Loucy (cell line): ENCODE measurements at regions not wholly inside any gene's neighbourhood (a gene's known extent, or its start where the extent isn't known, plus 50 kb on each side); places are given as distances from the start of the nearest gene placed in this dataset.

ENCODE experiments used
- EZH2phosphoT487 ChIP-seq: fragments of 200-600 bp; IDR thresholded peaks from 2 replicates; pipeline ENCODE4 v1.6.1; 2018; ENCODE audit warnings: antibody characterized with exemption, mild to moderate bottlenecking, moderate library complexity, borderline replicate concordance
- TF ChIP-seq, protein P1 (sequence below): fragments of 200-600 bp; sonication (generic); conservative IDR thresholded peaks from 2 replicates; pipeline ENCODE4 v1.5.1; 2014; ENCODE audit warnings: mild to moderate bottlenecking, antibody characterized with exemption, low read length

DNA sequence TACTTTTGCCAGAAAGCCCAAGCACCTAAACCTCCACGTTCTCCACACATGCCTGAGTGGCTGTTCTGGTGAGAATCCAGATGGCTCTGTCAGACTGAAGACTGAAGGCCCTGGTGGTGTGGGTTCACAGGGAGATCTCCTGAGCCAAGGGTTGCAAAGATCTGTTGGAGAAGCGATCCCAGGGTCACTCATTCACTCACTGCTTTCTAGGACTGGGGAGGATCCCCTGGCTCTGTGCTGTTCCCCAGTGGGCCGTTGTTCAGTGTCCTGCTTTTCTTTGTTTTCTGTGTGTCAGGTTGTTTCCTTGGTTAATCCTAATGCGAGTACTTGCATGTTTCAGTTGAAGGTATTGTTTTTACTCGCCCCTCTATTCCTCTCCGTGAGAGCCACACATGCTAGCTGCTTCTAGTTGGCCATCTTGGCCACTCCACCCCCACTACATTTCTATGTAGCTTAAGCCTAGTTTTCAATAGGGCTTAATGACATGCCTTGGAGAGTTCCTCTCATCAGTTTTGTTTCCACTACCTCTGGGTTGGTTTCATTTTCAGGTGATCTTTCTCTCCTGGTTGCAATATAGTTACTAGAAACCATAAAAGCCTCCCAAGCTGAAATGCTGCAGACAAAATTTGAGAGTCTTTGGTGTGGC lies 144.5 kb upstream of the SLC38A2 start:
- TF ChIP-seq EZH2phosphoT487 = no peak
- TF ChIP-seq, protein P1, sequence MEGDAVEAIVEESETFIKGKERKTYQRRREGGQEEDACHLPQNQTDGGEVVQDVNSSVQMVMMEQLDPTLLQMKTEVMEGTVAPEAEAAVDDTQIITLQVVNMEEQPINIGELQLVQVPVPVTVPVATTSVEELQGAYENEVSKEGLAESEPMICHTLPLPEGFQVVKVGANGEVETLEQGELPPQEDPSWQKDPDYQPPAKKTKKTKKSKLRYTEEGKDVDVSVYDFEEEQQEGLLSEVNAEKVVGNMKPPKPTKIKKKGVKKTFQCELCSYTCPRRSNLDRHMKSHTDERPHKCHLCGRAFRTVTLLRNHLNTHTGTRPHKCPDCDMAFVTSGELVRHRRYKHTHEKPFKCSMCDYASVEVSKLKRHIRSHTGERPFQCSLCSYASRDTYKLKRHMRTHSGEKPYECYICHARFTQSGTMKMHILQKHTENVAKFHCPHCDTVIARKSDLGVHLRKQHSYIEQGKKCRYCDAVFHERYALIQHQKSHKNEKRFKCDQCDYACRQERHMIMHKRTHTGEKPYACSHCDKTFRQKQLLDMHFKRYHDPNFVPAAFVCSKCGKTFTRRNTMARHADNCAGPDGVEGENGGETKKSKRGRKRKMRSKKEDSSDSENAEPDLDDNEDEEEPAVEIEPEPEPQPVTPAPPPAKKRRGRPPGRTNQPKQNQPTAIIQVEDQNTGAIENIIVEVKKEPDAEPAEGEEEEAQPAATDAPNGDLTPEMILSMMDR = no peak
